GM21360 (cell line): ENCODE measurements at regions not wholly inside any gene's neighbourhood (a gene's known extent, or its start where the extent isn't known, plus 50 kb on each side); places are given as distances from the start of the nearest gene placed in this dataset.
A peak's percentile ranks its signal among the peaks of the same experiment; 100 is the strongest.
"Not testable (repeated sequence)": the region's sequence is repeated elsewhere in the genome, so short reads cannot be mapped to it uniquely, and the experiment has no call there.

Source experiments
- ATAC-seq: cut with Tn5 transposase; IDR thresholded peaks from one replicate; pipeline ENCODE4 v1.9.1; 2021; ENCODE audit warnings: mild to moderate bottlenecking, moderate library complexity; ENCODE audit not compliant: unreplicated experiment

DNA sequence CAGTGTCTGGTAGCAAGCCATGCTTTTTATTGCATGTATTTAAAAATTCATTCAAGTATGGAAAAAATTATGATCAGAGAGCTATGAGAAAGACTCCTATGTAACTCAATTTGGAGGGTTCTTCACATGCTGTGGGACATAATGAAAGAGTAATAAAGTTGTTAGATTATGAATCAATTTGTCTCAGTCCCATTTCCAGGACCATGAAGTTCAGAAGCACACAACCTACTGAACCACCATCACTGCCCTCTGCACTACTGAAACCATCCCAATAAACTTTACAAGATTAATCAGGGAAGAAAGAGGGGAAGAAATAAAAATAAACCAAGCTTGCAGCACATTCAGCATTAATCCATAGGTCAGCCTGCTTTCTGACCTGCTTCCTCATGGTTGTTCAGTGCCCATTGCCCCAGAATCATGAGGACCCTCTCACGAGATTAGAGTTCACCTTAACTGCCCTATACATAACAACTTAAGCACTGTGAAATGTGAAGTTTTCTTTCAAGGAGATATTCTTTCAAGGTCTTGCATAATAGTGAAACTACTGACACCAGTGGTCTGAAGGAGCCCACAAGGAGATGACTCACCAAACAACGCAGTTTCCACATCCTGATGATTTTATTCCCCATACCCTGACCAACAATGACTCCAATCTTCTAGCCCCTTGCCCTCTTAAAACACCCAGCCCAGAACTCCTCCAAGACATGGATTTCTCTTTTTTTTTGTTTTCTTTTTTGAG, 171.5 kb upstream of the ADCY1 start:
- ATAC-seq: no peak

DNA sequence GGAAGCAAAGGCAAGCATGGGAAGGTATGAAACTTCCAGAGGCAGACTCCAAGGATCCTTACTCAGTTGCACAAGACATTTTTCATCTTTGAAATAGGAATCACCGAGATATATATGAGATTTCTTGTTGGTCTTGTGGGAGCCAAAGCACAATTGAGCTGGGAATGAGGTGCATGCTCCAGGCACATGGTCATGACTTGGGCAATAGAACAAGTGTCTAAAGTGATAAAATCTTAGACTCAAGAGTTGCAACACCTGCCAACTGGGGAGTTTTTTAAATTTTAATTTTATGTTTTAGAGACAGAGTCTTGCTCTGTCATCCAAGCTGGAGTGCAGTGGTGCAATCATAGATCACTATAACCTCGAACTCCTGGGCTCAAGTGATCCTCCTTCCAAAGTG, 169.5 kb upstream of the ADCY1 start:
- ATAC-seq: no peak

DNA sequence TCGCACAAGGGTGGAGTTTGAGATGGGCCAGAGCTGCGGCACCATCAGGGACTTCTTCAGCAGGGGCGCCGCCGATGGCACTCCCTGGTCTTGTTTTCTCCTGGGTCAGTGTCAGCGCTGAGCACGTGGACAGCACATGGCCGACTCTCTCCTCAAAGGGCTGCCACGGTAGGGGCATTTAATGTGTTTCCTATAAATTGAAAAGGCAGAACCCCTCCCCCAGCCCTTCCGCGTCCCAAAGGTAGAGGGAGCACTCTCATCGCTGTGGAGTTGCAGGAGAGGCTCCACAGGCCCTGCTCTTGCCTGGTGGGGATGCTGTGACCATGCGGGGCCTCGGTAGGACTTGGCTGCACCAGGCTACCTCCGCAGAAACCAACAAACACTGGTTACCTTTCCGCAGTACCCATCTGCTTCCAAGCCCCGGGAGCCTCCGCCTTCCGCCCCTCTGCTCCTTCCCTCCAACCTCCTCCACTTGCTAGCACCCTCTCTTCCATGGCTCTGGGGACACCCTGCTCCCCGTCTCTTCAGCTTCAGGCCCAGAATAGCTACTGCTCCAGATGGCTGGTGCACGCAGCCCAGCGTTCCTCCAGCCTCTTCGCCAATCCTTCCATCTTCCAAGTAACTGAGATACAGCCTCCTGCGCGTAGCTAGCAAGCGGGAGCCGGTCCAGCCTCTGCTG, 166.3 kb upstream of the ADCY1 start:
- ATAC-seq: no peak

DNA sequence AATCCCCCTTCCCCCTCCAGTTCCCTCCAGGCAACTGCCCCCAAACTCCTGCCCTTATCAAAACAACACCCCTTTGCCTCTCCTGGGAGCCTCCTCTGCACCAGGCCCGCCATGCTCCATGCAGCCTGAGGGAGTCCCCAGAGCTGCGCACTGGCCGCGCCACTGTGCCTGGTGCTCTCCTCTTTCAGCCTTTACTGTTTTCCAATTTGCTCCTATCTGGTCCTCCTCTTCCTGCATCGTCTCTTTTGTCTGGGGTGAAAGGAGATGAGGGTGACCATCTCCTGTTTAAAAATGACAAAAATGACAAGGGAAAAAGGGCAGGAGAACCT, 165.8 kb upstream of the ADCY1 start:
- ATAC-seq: no peak

- ATAC-seq: no peak
Measured at GRCh38 chr7:45410893-45411292, 163.3 kb upstream of the ADCY1 start.

GRCh38 chr7:45413419-45413818, 160.7 kb upstream of the ADCY1 start:
- ATAC-seq: no peak

- ATAC-seq: no peak
Measured at GRCh38 chr7:45414226-45414625, 159.9 kb upstream of the ADCY1 start.

DNA sequence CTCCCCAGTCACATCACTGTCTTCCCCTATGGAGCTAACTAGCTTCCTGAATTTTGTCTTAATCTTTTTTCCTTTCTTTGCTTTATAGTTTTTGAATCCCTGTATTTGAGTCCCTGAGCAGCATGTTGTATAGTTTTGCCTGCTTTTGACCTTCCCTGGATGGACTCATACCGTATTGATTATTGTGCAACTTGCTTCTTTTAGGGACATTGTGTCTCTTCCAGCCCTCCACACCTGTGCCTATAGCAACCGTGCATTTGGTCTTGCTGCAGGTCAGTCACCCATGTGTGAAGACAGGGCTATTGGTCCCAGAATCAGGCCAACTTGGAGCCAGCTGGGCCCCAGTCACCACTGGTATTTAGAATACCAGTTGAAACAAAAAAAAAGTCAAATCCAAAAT, 158.9 kb upstream of the ADCY1 start:
- ATAC-seq: no peak

DNA sequence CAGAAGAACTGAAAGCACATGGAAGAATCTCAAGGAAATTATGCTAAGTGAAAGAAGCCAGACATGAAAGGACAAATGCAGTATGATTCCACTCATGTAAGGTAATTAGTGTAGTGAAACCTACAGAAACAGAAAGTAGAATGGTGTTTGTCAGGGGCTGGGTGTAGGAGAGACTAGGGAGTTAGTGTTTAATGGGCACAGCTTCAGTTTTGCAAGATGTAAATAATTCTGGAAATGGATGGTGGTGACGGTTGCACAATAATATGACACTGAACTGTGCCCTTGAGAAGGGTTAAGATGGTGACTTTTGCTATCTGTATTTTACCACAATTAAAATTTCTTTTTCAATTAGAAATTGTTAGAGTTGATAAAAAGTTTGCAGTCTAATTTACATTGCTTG, 157.3 kb upstream of the ADCY1 start:
- ATAC-seq: no peak

DNA sequence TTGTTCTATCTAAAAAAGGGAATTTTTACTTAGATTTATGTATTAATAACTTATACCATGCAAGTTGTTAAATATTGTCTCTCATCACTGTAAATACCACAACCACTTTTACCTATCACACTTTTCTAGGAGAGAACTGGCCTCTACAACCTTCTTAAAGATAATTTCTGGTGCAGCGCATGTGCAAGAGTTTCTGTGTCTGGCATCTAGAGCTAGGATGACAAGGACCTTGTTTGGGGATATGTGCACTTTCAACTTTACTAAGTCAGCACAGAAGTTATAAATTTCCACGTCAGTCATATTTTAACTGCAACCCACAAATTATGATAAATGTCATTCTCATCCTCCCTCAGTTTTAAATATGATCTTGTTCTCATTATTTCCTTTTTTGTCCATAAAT, 156.9 kb upstream of the ADCY1 start:
- ATAC-seq: no peak

- ATAC-seq: no peak
Measured at GRCh38 chr7:45417735-45418134, 156.4 kb upstream of the ADCY1 start.

DNA sequence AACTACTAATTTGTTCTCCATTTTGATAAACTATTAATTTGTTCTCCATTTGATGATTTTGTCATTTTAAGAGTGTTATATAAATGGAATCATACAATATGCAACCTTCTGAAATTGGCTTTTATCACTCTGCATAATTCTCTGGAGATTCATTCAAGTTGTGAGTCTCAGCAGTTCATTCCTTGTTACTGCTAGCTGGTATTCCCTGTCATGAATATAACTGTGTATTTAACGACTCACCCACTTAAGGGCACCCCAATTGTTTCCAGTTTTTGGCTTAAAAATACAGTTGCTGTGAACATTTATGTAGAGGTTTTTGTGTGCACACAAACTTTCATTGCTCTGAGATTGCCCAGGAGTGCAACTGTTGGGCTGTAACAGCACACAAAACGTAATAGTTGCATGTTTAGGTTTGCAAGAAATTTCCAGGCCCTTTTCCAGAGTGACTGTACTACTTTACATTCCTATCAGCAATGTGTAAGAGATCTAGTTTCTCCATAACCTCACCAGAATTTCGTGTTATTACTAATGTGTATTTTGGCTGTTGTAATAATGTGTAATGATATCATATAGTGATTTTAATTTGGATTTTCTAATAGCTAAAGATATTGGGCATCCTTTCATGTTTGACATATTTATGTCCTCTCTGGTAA, 153.2 kb upstream of the ADCY1 start:
- ATAC-seq: no peak

GRCh38 chr7:45421806-45422205, 152.4 kb upstream of the ADCY1 start:
- ATAC-seq: no peak

DNA sequence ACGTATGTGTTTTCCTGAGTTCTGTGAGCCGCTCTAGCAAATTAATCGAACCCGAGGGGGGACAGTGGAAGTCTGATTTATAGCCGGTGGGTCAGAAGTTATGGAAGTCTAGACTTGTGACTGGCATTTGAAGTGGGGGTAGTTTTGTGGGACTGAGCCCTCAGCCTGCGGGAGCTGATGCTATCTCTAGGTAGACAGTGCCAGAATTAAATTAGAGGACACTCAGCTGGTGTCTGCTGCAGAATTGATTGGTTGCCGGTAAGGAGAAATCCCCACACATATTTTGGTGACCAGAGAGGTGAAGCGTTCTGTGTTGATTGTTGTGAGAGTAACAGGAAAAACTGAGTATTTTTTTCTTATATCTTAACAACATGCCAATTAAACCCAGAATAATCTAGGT, 143.8 kb upstream of the ADCY1 start:
- ATAC-seq: no peak

- ATAC-seq: no peak
Measured at GRCh38 chr7:45434167-45434784, 139.9 kb upstream of the ADCY1 start.

DNA sequence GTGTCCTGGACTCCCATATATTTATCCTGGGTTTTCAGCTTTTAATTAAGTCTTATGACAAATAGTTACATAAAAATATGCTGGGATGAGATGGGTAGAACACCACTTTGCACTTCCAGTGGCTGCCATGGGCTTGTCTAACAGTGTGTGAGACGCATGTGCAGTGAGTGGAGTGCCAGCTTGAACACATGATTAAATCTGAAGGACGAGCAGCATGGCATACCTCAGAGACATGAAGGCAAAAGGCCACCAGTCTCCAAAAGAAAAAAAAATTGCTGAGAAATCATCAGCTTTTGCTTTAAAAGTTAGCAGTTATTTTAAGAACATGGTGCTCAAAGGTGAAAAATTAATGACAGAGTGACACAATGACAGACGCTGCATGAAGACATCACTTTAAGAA, 139.0 kb upstream of the ADCY1 start:
- no peak for ATAC-seq

DNA sequence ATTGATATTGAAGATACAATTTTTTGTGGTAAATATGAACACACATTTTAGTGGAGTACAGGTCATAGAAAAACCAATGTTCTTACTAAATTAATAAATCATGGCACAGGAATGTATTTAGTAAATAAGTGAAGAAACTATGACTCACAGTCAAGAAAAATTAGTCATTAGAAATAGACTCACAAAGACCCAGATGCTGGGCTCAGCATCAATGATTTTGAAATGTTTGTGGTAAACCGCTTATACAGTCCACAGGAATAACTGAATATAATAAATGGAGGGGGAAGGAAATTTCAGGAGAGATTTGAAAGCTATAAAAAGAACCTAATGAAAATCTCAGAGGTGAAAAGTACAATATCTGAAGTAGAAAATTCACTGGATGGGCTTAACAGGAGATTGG, 138.3 kb upstream of the ADCY1 start:
- ATAC-seq: no peak

- ATAC-seq: not testable (repeated sequence)
Measured at GRCh38 chr7:45440776-45441175, 133.4 kb upstream of the ADCY1 start.

GRCh38 chr7:45443263-45443662, 130.9 kb upstream of the ADCY1 start:
- peak; percentile 53 for ATAC-seq

GRCh38 chr7:45446195-45446944, 127.8 kb upstream of the ADCY1 start:
- peak; percentile 68 for ATAC-seq

- ATAC-seq: no peak
Measured at GRCh38 chr7:45447296-45447695, 126.9 kb upstream of the ADCY1 start.
